Glutamatergic neuron (in vitro differentiated cells): ENCODE measurements at regions not wholly inside any gene's neighbourhood (a gene's known extent, or its start where the extent isn't known, plus 50 kb on each side); places are given as distances from the start of the nearest gene placed in this dataset.

Experiments used
- DNase-seq: peaks from one replicate; pipeline ENCODE4 v3.0.0; 2022
- H3K27ac Mint-ChIP-seq: one replicate; pipeline ENCODE4 v1.8.0; 2020; ENCODE audit warnings: mild to moderate bottlenecking, mixed read lengths, inconsistent platforms; ENCODE audit not compliant: unreplicated experiment
- H3K27me3 Mint-ChIP-seq: one replicate; pipeline ENCODE4 v1.8.0; 2020; ENCODE audit warnings: mild to moderate bottlenecking, moderate library complexity, mixed read lengths, inconsistent platforms; ENCODE audit not compliant: unreplicated experiment
- H3K36me3 Mint-ChIP-seq: one replicate; pipeline ENCODE4 v1.8.0; 2020; ENCODE audit warnings: mild to moderate bottlenecking, mixed read lengths, inconsistent platforms; ENCODE audit not compliant: unreplicated experiment
- H3K4me1 Mint-ChIP-seq: one replicate; pipeline ENCODE4 v1.8.0; 2020; ENCODE audit warnings: mild to moderate bottlenecking, low read depth, mixed read lengths, inconsistent platforms; ENCODE audit not compliant: unreplicated experiment
- H3K4me3 Mint-ChIP-seq: one replicate; pipeline ENCODE4 v1.8.0; 2020; ENCODE audit warnings: mild to moderate bottlenecking, mixed read lengths, inconsistent platforms; ENCODE audit not compliant: unreplicated experiment
- H3K9me3 Mint-ChIP-seq: one replicate; pipeline ENCODE4 v1.8.0; 2020; ENCODE audit warnings: mild to moderate bottlenecking, moderate library complexity, mixed read lengths, inconsistent platforms; ENCODE audit not compliant: unreplicated experiment
- TF ChIP-seq, protein P1 (sequence below): fragments of 200-600 bp; sonication (generic); IDR thresholded peaks from one replicate; pipeline ENCODE4 v1.5.0; 2021; ENCODE audit not compliant: partially characterized antibody, unreplicated experiment

DNA sequence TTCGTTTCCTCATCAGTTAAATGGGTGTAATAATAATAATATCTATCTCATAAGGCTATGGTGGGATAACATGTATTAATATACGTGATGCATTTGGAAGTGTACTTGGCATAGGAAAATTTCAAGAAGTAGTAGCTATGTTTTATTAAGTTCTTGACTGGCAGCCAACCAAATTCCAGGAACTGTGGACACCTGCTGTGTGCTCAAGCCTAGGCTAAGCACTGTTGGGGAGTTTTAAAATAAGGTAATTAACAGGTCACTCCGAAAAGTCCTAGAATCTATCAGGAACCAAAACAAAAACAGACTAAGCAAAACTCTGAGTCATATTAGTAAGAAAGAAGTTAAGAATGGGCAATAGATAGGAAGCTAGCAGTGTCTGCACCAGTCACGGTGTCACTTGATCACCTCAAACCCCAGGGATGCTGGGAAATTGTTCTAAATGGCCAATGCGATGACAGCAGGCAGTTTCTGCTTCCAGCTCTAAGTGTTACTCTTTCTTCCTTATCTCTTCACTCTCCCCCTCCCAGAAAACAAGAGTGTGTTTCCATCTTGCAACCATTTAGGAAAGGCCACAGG lies 92.0 kb upstream of the GDF10 start:
- DNase-seq = no peak
- TF ChIP-seq, protein P1, sequence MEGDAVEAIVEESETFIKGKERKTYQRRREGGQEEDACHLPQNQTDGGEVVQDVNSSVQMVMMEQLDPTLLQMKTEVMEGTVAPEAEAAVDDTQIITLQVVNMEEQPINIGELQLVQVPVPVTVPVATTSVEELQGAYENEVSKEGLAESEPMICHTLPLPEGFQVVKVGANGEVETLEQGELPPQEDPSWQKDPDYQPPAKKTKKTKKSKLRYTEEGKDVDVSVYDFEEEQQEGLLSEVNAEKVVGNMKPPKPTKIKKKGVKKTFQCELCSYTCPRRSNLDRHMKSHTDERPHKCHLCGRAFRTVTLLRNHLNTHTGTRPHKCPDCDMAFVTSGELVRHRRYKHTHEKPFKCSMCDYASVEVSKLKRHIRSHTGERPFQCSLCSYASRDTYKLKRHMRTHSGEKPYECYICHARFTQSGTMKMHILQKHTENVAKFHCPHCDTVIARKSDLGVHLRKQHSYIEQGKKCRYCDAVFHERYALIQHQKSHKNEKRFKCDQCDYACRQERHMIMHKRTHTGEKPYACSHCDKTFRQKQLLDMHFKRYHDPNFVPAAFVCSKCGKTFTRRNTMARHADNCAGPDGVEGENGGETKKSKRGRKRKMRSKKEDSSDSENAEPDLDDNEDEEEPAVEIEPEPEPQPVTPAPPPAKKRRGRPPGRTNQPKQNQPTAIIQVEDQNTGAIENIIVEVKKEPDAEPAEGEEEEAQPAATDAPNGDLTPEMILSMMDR = no peak
- peaks cover 15% of the 10 kb centered on the region for H3K36me3 Mint-ChIP-seq
- no peaks in the 10 kb centered on the region for H3K9me3 Mint-ChIP-seq
- H3K4me3 Mint-ChIP-seq = no peak overlapping the region
- H3K27ac Mint-ChIP-seq = no peak overlapping the region
- H3K27me3 Mint-ChIP-seq = peaks cover 2% of the 10 kb centered on the region
- H3K4me1 Mint-ChIP-seq = no peaks in the 10 kb centered on the region

DNA sequence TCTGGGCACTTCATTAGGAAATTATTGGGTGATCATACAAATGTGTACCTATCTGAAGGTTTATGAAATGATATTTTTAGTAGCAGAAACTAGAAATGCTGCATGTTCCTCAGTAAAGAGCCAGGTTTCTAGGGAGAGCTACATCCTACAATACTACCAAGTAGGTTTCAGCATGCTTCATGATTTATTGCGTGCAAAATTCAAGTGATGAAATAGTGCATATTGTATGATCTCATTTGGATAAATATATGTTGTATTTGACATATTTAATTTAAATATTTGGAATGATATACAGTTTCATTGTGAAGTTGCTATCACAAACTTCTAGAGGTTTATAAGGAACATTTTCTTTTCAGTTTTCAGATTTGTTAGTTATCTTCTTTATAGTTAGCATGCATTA lies 90.5 kb upstream of the GDF10 start:
- peaks cover 2% of the 10 kb centered on the region for H3K27me3 Mint-ChIP-seq
- TF ChIP-seq, protein P1 = no peak
- no peak overlapping the region for H3K4me3 Mint-ChIP-seq
- no peak for DNase-seq
- no peak overlapping the region for H3K27ac Mint-ChIP-seq
- no peaks in the 10 kb centered on the region for H3K4me1 Mint-ChIP-seq
- peaks cover 16% of the 10 kb centered on the region for H3K36me3 Mint-ChIP-seq
- H3K9me3 Mint-ChIP-seq = no peaks in the 10 kb centered on the region

DNA sequence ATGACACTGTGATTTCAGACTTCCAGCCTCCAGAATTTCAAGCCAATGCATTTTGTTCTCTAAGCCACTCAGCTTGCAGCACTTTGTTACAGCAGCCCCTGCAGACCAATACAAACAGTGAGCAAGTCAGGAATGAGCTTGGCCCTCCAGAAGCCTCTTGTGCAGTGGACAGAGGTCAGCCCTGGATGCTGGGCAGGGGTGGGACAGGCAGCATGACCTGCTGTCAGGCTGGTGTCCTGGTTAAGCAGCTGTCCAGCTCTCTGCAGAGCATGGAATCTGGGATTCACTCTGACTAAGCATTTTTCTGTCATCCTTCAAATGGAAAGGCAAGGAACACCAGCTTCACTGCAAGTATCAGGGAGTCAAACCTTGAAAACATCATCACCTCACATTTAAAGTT lies 85.5 kb upstream of the GDF10 start:
- no peaks in the 10 kb centered on the region for H3K27me3 Mint-ChIP-seq
- TF ChIP-seq, protein P1 = no peak
- H3K27ac Mint-ChIP-seq = no peak overlapping the region
- no peak for DNase-seq
- H3K4me3 Mint-ChIP-seq = no peak overlapping the region
- peaks cover 16% of the 10 kb centered on the region for H3K36me3 Mint-ChIP-seq
- H3K9me3 Mint-ChIP-seq = no peaks in the 10 kb centered on the region
- no peaks in the 10 kb centered on the region for H3K4me1 Mint-ChIP-seq

DNA sequence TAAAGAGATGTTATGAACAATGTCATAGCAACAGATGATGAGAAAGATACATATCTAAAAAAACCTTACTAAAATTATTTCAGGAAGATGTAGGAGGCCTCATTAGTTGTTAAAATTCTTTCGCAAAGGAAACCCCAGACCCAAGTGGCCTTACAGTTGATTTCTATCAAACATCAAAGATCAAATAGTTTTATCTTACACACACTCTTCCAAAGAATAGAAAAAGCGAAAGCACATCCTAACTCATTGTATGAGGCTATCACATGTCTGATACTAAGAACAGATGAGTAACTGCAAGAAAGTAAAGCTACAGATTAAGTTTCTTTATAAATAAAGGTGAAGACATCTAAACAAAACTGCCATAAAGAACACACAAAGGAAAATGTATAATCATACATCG lies 82.9 kb upstream of the GDF10 start:
- no peak overlapping the region for H3K4me3 Mint-ChIP-seq
- H3K27me3 Mint-ChIP-seq = no peaks in the 10 kb centered on the region
- DNase-seq = no peak
- TF ChIP-seq, protein P1 = no peak
- no peaks in the 10 kb centered on the region for H3K4me1 Mint-ChIP-seq
- no peak overlapping the region for H3K27ac Mint-ChIP-seq
- peaks cover 2% of the 10 kb centered on the region for H3K9me3 Mint-ChIP-seq
- peaks cover 10% of the 10 kb centered on the region for H3K36me3 Mint-ChIP-seq

DNA sequence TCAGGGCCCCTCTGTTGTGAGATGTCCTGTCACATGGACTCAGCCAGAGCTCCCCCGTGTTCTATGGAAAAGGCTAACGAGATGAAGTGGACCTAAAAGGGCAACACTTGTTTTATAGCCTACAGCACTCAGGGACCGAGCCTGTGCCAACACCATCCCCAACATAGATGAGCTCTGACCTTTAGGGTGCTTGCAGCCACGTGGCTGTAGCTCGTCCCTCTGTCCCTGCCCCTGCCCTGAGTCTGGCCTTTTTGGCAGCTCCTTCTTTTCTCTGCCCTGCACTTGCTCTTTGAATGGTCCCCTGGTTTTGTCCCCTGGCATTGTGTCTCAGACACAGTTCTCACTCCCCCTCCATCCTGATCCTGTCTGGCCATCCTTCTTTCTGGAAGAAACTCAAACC lies 81.2 kb upstream of the GDF10 start:
- H3K27ac Mint-ChIP-seq = no peak overlapping the region
- peaks cover 4% of the 10 kb centered on the region for H3K9me3 Mint-ChIP-seq
- TF ChIP-seq, protein P1 = no peak
- H3K27me3 Mint-ChIP-seq = no peaks in the 10 kb centered on the region
- no peaks in the 10 kb centered on the region for H3K36me3 Mint-ChIP-seq
- peaks cover 2% of the 10 kb centered on the region for H3K4me1 Mint-ChIP-seq
- DNase-seq = no peak
- H3K4me3 Mint-ChIP-seq = no peak overlapping the region
